Activated B cell treated with CpG ODN at 0.5 μM for 24 hours (primary cell): ENCODE measurements at regions not wholly inside any gene's neighbourhood (a gene's known extent, or its start where the extent isn't known, plus 50 kb on each side); places are given as distances from the start of the nearest gene placed in this dataset.

Source experiments
- ATAC-seq: fragments of 200-7000 bp; cut with Tn5 transposase; one replicate; pipeline ENCODE4 v1.10.0; 2021; ENCODE audit warnings: low read depth, mild to moderate bottlenecking, moderate library complexity
- CTCF ChIA-PET: fragments of 350-600 bp; sonication (Branson Sonifier 250); formaldehyde crosslinking; loops from one replicate; lab custom pipeline; 2021; ENCODE audit warnings: antibody characterized with exemption; lab: Charles Lee
- POLR2A ChIA-PET: fragments of 350-600 bp; sonication (Branson Sonifier 250); formaldehyde crosslinking; loops from one replicate; lab custom pipeline; 2021; ENCODE audit warnings: antibody characterized with exemption; lab: Charles Lee
- DNase-seq: peaks from one replicate; pipeline ENCODE4 v3.0.0; 2022
- H3K27ac Mint-ChIP-seq: one replicate; pipeline ENCODE4 v1.8.0; 2020; ENCODE audit warnings: mixed read lengths
- H3K27me3 Mint-ChIP-seq: one replicate; pipeline ENCODE4 v1.8.0; 2021; ENCODE audit warnings: mixed read lengths
- H3K36me3 Mint-ChIP-seq: one replicate; pipeline ENCODE4 v1.8.0; 2021; ENCODE audit warnings: low read depth, mixed read lengths
- H3K4me1 Mint-ChIP-seq: one replicate; pipeline ENCODE4 v1.8.0; 2021; ENCODE audit warnings: mixed read lengths
- H3K4me3 Mint-ChIP-seq: one replicate; pipeline ENCODE4 v1.8.0; 2020; ENCODE audit warnings: mild to moderate bottlenecking, mixed read lengths
- H3K9me3 Mint-ChIP-seq: one replicate; pipeline ENCODE4 v1.8.0; 2020; ENCODE audit warnings: mixed read lengths
- CTCF ChIP-seq: fragments of 200-600 bp; IDR thresholded peaks from one replicate; pipeline ENCODE4 v1.8.0; 2022; ENCODE audit warnings: antibody characterized with exemption, mild to moderate bottlenecking
- intact Hi-C: fragments of 100-400 bp; cut with micrococcal nuclease; formaldehyde crosslinking; loops from one replicate; pipeline ENCODE4 v1.15.1; 2024

- no peak for ATAC-seq
- Mint-ChIP-seq H3K27me3 (no peaks in the 10 kb centered on the region), H3K4me3 (no peak overlapping the region), H3K9me3 (peaks cover 3% of the 10 kb centered on the region), H3K36me3 (no peaks in the 10 kb centered on the region), H3K27ac (no peak overlapping the region), H3K4me1 (no peaks in the 10 kb centered on the region)
- intact Hi-C loops = no loop called here
- DNase-seq = no peak
- TF ChIP-seq CTCF = no peak
- ChIA-PET POLR2A (no interaction called here), CTCF (no interaction called here)
These were observed 667.3 kb downstream of the SLC16A7 start for GRCh38 chr12:60263161-60263560.

GRCh38 chr12:60263836-60264493 is 668.1 kb downstream of the SLC16A7 start:
- Mint-ChIP-seq H3K4me1 (no peaks in the 10 kb centered on the region), H3K36me3 (no peaks in the 10 kb centered on the region), H3K27ac (no peak overlapping the region), H3K27me3 (no peaks in the 10 kb centered on the region), H3K9me3 (peaks cover 3% of the 10 kb centered on the region), H3K4me3 (no peak overlapping the region)
- no peak for TF ChIP-seq CTCF
- ChIA-PET POLR2A (no interaction called here), CTCF (no interaction called here)
- intact Hi-C loops = no loop called here
- no peak for ATAC-seq
- no peak for DNase-seq

- H3K27ac Mint-ChIP-seq = no peak overlapping the region
- intact Hi-C loops = no loop called here
- H3K36me3 Mint-ChIP-seq = no peaks in the 10 kb centered on the region
- no peak for TF ChIP-seq CTCF
- no peaks in the 10 kb centered on the region for H3K4me1 Mint-ChIP-seq
- H3K9me3 Mint-ChIP-seq = peaks cover 3% of the 10 kb centered on the region
- H3K27me3 Mint-ChIP-seq = no peaks in the 10 kb centered on the region
- ATAC-seq (no peak), DNase-seq (no peak)
- no peak overlapping the region for H3K4me3 Mint-ChIP-seq
- ChIA-PET POLR2A (no interaction called here), CTCF (no interaction called here)
These were observed 669.9 kb downstream of the SLC16A7 start for GRCh38 chr12:60265741-60266140.

- Mint-ChIP-seq H3K36me3 (no peaks in the 10 kb centered on the region), H3K27me3 (no peaks in the 10 kb centered on the region), H3K4me1 (no peaks in the 10 kb centered on the region), H3K27ac (no peak overlapping the region), H3K9me3 (peaks cover 3% of the 10 kb centered on the region), H3K4me3 (no peak overlapping the region)
- DNase-seq (no peak), ATAC-seq (no peak)
- ChIA-PET POLR2A (no interaction called here), CTCF (no interaction called here)
- TF ChIP-seq CTCF = no peak
- intact Hi-C loops = no loop called here
These were observed 670.6 kb downstream of the SLC16A7 start for GRCh38 chr12:60266381-60266852.

GRCh38 chr12:60269611-60270269 is 673.9 kb downstream of the SLC16A7 start:
- Mint-ChIP-seq H3K27me3 (no peaks in the 10 kb centered on the region), H3K4me1 (no peaks in the 10 kb centered on the region), H3K4me3 (no peak overlapping the region), H3K27ac (no peak overlapping the region), H3K9me3 (no peaks in the 10 kb centered on the region), H3K36me3 (no peaks in the 10 kb centered on the region)
- POLR2A ChIA-PET = no interaction called here
- DNase-seq = no peak
- intact Hi-C loops = no loop called here
- no peak for TF ChIP-seq CTCF
- CTCF ChIA-PET = no interaction called here
- ATAC-seq = no peak
